H1 (cell line): ENCODE measurements at regions not wholly inside any gene's neighbourhood (a gene's known extent, or its start where the extent isn't known, plus 50 kb on each side); places are given as distances from the start of the nearest gene placed in this dataset.

Experiments used
- TF ChIP-seq, protein P1 (sequence below), 3 experiments: IDR thresholded peaks; 1 replicate in 2 of 3; 2 replicates in 1 of 3; pipeline versions ENCODE4 v1.5.1 to v1.6.1; 2011; ENCODE audit warnings: low read length in 3 of 3, mild to moderate bottlenecking in 3 of 3, inconsistent platforms in 2 of 3, low read depth in 1 of 3, moderate library complexity in 1 of 3; ENCODE audit not compliant: insufficient read depth in 1 of 3; ENCODE audit errors: control extremely low read depth in 1 of 3

DNA sequence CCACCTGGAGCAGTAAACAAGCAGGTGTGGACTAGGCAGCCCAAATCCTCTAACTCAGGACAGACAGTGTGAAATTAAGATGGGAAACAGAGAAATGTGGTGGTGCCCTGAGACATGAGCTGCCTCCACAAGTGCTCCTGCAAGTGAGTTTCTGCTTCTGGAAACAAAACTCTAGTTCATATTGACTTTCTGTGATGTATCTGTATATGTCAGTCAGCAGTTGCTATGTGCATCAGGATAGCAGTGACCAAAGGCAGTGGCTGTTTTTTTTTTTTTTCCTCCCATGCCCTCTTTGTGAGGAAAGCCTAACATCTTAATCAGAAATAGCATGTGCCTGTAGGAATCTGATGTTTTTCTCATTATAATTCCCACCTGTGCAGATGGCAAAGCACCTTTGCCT lies 318.4 kb upstream of the SEMA6A start (continued):
- TF ChIP-seq, protein P1, sequence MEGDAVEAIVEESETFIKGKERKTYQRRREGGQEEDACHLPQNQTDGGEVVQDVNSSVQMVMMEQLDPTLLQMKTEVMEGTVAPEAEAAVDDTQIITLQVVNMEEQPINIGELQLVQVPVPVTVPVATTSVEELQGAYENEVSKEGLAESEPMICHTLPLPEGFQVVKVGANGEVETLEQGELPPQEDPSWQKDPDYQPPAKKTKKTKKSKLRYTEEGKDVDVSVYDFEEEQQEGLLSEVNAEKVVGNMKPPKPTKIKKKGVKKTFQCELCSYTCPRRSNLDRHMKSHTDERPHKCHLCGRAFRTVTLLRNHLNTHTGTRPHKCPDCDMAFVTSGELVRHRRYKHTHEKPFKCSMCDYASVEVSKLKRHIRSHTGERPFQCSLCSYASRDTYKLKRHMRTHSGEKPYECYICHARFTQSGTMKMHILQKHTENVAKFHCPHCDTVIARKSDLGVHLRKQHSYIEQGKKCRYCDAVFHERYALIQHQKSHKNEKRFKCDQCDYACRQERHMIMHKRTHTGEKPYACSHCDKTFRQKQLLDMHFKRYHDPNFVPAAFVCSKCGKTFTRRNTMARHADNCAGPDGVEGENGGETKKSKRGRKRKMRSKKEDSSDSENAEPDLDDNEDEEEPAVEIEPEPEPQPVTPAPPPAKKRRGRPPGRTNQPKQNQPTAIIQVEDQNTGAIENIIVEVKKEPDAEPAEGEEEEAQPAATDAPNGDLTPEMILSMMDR (IDR thresholded peaks at IDR 0.05; ENCODE audit: control extremely low read depth in 1 of 3, insufficient read depth in 1 of 3, low read depth in 1 of 3, low read length in 3 of 3) = no peak
